ENCODE measurements at regions not wholly inside any gene's neighbourhood (a gene's known extent, or its start where the extent isn't known, plus 50 kb on each side); places are given as distances from the start of the nearest gene placed in this dataset.

DNA sequence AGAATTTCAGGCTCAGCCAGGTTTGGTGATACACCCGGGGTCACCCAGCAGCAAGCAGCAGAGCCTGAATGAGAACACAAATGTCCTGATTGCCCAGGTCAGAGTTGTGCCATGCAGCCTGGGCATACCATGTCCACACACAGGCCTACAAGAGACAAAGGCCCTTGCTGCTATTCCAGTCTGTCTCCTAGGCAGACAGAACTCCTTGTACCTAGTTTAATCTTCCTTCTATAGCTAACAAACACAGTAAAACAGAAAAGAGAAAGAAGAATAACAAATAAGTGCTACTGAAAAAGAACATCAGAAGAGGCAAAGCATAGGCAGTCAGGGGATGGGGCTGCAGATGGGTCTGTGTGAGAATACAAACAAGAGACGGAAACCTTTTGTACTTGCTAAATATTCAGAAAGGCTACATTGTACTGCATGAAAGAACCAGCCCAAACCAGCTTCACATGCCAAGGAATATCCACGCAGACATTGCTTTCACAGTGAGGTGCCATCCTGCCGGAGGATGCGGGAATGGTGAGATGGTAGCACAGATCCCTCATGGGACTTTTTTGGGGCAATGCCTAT lies 401.7 kb downstream of the OMA1 start:
- no peak for DNase-seq (ENCODE audit: low read depth in 2 of 2)

DNA sequence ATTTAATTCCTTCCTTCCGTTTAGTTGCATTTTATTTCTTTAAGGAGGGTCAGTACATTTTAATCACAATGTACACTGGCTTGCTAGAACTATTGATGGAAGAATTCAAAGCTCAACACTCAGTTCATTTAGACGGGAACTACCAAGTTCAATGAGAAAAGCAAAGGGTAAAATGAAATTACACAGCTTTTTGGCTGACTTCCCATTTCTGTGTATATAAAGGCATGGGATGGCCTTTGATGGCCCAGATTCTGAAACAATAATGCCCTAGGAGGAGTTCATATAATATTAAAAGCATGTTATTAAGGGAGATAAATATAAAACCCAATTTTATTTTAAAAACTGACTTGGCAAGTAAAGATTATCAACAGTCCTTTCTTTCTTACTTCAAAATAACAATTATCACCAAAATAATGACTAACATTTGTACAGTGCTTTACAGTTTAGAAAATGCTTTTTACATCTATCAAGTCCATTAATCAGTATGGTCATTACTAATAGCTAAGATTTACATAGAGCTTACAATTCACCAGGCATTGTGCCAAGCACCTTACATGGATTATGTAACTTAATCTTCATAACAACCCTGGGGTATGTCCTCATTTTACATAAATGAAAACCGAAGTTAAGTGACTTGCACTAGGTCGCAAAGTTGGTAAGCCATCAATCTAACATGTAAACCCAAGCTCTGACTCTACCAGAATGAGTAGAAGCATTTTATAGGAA lies 402.4 kb downstream of the OMA1 start:
- no peak for DNase-seq (ENCODE audit: low read depth in 2 of 2)

DNA sequence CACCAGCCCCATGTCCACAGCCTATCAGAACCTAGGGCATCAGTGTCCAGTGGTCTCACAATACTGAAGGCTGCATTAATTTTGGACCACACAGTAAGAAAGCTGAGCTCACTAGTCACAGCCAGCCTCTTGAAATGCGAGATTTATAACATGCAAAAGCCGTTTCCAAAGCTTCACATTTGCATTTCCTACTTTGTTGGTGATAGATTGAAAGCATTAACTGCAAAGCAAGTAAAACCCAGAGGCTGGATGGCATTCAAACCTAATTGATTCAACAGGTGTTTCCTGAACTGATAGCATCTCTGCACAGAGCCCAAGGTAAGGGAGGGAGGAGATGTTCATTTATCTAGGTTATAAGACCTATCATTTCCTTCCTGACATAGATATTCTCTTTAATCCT lies 410.1 kb downstream of the OMA1 start:
- DNase-seq (ENCODE audit: low read depth in 2 of 2): no peak

DNA sequence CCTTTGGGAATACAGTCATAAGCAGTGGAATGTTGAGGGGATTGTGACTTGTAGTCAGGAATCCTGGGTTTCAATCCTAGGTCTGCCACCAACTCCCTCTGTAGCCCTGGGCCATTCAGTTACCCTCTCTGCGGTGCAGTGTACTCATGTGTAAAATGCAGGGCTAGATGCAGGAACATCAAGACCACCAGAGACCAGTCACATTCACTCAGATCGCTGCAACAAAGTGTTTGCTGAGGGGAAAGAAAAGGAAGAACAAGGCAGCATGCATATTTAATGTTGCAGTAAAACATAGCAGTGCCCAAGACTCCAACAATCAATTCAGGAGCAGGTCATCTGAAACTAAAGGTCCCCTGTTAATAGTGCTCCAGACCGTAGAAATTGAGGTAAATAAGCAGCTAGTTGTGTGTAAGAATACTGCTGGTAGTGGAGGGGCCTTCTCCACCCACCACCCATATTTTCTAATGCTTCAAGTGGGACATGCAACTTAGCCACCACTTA lies 410.7 kb downstream of the OMA1 start:
- no peak for DNase-seq (ENCODE audit: low read depth in 2 of 2)

DNA sequence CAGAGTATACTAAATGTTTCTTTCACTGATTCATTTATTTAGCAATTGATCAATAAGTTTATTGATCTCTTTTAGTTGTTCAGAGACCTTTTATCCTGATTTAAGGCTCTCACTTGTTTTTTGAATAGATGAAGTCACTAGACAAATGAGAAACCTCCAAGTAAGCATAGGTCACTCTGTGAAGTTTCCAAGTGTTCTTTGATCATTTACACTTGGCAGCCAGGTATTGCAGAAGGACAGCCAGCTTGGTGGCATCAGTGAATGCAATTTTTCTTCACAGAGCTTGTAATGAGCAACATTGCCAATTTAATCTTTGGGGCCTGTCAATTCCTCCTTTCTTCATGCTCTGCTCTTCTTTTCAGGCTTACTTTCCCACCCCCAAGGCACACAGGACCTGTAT lies 413.0 kb downstream of the OMA1 start:
- no peak for DNase-seq (ENCODE audit: low read depth in 2 of 2)

DNA sequence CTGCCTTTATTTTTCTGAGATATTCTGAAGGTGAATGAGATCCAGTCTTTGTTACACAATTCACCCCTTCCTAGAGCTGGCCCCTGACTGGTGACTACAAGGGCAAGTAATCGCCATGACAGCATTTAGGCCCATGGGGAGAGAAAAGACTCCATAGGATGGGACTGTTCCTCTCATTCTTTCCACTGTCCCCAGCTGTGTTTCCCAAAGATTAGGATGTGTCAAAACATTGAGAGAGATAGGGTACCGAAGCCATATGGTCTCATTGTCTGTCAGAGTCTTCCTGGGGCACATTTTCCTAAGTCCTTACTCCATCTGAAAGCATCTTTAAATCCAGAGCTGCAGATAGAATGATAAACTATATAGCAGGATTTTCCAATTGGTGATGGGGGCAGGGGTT lies 423.5 kb downstream of the OMA1 start:
- no peak for DNase-seq (ENCODE audit: low read depth in 2 of 2)

DNA sequence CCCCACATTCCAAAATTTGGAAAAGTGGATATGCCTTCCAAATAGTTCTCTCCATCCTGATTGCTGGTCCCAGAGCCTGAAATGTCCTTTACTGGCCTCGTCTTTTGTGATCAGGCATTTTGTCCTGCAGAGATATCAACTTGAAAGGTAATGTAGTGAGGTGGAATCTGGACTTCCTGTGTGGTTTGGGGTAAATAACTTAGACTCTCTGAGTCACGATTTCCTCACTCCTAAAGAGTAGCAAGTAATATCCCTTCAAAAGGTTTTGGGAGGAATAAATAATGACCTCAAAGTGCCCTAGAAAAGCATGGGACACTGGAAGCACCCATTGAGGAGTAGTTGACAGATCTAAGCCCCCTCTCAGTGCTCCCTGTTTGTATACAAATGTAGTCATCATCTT lies 426.6 kb downstream of the OMA1 start:
- no peak for DNase-seq (ENCODE audit: low read depth in 2 of 2)

DNA sequence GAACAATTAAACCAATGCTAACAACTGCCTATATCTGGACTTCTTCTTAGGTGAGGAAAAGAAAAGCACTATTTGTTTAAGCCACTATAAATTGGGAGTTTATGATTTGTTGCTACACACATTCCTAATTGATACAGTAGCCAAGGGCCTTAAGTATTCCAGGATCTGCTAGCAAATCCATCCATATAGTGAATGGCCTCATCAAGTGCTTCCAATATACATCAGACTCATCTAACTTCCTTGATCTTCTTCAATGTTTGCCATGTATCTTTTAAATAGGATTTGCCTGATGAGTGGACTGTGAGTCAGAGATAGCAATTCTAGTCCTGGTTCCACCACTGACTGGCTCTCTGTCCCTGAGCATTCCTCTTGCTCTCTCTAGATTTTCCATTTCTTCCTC lies 430.2 kb downstream of the OMA1 start:
- no peak for DNase-seq (ENCODE audit: low read depth in 2 of 2)

DNA sequence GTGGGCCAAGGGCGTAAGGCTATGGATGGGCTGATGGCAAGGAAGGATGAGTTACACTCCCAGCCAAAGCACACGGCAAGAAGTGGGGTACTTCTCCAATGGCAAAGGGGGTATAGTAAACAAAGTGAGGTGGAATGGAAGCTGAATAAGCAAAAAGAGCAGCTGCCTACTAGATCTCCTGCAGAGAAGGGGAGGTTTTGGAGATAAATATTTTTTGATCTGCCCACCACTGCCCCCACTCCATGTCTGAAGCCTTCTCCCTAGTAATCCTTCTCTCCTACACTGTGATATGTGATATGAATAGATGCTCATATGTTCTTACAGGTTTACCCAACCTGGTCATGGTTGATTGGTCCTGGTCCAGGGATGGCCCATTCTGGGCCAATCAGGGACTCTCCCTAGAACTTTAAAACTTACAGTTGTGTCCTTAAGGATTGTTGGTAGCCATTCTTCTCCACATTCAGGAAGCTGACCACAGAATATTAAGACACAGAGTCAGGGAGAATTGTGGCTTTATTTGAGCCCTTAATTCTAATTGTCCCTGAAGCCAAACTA lies 436.8 kb downstream of the OMA1 start:
- DNase-seq (ENCODE audit: low read depth in 2 of 2): no peak

DNA sequence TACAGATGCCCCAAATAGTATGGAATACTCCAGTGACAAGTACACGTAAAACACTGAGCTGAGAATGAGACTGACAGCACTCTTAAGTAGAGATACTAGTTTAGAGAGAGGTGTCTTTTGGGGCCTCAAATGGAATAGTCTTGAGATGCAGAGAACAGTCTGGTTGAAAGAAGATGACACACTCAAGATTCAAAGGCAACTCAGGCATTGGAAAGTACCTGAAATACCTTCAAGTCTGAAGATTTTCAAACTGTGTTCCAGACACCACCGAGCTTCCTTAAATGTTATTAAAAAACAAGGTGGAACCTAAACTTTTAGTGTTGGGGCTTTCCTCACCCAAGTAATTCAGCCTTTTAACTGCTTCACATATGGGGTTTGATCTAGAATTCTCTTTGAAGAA lies 437.7 kb downstream of the OMA1 start:
- no peak for DNase-seq (ENCODE audit: low read depth in 2 of 2)

DNA sequence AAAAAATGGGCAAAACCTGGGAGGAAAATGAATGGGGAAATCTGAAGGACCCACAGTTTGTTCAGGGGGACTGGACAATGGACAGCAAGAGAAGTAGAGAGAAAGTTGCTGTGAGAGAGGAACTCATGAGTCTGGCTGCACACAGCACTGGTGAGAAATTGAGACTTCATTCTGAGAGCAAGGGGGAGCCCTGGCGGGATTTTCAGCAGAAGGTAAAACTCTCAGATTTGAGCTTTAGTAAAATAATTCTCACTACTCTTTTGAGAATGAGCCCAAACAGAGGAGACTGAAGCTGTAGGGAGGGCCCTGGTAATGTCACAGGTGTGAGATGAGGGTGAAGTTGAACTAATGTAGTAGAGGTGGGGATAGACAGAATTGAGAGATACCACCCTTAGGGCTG lies 438.6 kb downstream of the OMA1 start:
- DNase-seq (ENCODE audit: low read depth in 2 of 2): no peak

DNA sequence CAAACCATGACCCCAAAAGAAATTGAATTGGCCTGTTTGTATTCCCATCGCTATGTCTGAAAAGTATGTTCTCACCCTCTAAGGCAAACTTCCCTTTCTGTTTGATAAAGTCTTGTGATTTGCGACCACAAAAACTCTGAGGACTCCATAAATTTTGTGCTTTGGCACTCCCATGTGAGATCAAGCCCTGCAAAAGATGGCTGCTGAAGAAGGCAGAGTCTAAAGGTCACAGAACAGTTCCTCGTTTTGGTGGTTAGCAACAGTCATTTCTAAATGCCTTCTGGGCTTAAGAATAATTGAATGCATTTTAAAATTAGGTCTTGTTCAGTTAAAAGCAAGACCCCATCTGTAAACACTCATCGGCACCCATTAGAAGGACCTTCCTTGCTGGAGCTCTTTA lies 441.6 kb downstream of the OMA1 start:
- no peak for DNase-seq (ENCODE audit: low read depth in 2 of 2)

DNA sequence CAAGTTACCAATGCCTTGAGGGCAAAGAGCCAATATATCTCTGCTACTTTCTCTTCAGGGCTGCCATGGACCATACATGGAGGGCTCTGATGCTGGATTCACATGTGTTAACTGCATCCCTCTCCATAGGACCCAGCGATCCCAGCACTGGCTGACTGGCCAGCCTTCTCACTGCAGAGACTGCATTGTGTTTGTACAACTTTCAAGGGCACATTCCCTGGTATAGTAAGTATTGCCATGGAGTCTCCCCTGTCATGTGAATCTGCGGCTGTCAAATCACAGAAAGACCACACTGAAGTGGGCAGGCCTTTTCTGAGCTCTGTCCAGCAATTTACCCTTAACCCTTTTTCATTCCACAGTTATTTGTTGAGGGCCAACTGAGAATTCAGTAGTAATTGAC lies 449.8 kb downstream of the OMA1 start:
- no peak for DNase-seq (ENCODE audit: low read depth in 2 of 2)

DNA sequence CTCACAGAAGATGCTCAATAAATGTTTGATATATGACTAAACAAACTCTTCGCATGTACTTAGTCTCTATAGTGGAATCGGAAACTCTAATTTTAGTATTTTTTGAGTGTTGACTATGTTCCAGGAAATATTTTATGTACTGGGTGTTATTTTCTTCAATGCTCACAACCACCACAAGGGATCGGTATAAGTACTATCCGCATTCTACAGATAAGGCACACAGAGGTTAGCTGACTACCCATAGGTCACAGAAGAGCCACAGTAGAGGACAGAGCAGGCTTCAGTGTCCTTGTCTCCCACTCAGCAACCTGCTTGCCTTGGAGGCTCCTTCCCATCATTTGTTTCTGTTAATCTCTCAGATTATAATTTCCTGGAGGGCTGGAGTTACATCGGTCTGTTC lies 451.3 kb downstream of the OMA1 start:
- DNase-seq (ENCODE audit: low read depth in 2 of 2): no peak

DNA sequence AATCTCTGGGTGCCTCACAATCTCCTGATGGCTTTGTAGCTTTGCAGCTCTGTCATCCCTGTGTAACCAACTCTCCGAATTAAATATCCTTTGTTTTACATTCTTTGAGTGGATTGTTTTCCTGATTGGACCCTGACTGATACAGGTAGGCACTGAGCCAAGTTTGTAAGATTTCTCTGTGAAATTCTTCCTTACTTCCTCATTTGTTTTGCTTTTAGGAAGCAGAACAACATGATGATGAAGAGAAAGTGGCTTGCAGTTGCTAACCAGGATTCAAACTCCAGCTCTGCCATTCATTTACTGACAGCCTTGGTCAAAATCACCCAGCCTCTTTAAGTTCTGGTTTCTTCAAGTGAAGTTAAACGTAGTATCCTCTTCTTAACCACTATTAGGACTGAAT lies 452.3 kb downstream of the OMA1 start:
- DNase-seq (ENCODE audit: low read depth in 2 of 2): no peak

DNA sequence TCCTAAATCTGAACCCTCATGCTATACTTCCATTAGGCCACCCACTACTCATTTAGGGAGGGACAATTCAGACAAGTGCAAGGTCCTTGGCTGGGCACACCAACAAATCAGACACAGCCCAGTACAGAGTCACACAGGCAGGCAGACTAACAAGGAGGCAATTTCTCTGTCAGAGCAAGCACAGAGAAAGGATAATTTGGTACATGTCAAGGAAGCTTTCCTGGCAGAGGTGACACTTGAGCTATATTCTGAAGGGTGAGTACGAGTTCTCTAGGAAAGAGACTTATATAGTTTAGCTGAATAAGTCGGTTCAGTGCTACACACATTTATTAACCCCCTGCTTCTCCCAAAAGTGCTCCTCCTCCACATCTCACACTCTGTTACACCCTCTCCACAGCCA lies 455.9 kb downstream of the OMA1 start:
- DNase-seq (ENCODE audit: low read depth in 2 of 2): no peak

DNA sequence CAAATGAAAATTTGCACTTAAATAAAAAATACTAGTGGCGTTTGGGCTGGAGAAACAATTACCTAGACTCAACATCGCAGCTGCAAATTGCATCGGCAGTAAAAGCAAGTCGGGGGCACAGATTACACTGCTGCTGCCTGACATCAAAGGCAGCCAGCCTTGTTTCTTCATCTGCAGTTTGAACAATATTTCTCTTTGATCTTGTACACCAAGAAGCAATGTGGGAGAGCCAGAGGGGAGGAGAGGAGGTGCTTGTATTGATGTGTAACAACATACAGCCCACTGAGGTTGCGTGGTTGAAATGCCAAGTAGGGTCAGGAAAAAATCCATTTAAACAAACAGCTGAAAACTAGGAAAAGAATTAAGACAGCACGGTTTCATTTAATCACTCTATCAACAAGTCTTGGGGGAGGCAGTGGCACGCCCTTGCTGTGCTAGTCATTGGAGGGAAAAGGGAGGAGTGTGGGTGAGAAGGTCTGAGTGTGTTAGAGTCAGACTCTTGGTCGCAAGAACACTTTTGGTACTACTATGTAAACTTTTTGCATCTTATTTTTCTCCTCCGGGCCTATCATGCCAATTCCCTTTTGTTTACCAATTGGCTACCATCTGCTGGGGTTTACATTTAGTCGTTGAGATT lies 456.5 kb downstream of the OMA1 start:
- DNase-seq (ENCODE audit: low read depth in 2 of 2): no peak

DNA sequence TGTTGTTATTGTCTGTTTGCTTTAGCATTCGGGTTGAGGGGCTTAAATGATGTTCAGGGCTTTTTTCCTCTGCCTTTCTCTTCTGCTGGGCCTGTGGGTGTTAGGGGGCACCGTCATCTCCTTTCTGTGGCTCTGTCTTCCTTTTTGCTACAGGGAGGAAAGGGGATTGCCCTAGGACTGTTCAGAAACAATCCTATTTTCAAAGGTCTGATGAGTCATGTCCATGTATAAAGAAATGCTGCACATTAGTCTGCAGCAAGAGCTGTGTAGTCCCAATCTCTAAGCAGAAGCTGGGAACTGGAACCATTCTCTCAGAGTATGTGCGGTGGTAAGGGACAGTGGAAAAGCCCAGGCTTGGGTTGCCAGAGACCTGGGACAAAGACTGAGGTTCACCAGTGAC lies 462.3 kb downstream of the OMA1 start:
- DNase-seq (ENCODE audit: low read depth in 2 of 2): no peak

DNA sequence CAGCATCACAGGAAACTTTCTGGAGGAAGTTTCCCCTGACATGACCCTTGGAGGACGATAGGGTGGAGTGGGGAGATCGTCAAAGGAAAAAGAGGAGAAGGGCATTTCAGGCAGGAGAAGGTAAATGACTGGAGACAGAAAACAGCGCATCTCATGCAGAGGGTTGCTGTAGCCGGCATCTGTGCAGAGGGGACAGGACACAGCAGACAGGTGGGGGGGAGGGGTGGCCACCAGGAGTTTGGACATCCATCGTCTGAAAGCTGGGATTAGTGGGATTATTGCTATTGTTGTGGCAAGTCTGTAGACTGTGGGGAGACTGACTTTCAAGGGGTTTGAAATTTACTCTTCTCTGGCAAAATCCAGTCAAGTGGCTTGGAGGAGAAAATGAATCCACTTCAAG lies 463.9 kb downstream of the OMA1 start:
- no peak for DNase-seq (ENCODE audit: low read depth in 2 of 2)

DNA sequence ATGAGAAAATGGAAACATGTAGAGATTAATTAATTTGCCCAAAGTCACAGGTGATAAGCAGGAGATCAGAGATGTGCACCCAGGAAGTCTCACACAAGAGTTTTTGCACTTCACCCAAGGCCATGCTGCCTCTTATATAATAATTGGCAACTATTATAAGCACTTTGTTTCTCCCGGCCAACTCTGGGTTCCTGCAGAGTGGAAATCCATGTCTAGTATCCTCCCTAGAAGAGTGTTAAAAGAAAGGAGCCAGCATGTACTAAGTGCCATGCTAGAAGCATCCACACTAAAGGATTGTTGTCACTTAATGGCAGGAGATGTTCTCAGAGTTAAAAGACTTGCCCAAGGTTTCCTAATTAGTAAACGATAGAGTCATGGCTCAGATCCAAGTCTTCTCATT lies 470.3 kb downstream of the OMA1 start:
- no peak for DNase-seq (ENCODE audit: low read depth in 2 of 2)

DNA sequence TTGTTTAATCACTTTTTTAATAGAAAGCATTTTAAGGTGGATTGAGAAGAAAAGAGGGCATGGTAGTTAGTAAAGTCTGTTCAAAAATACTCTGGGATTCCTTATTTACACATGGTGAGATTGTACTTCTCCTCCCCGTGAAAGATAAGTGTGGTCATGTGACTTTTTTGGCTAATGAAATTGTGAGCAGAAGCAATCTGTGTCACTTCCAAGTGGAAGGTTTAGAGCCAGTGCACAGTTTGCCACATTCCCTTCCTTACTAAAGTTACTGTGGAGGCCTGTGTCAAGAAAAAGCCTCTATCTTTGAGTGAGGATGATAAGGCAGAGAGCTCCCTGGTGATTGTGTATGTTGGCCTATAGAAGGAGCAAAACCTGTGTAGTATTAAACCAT lies 471.3 kb downstream of the OMA1 start:
- no peak for DNase-seq (ENCODE audit: low read depth in 2 of 2)

DNA sequence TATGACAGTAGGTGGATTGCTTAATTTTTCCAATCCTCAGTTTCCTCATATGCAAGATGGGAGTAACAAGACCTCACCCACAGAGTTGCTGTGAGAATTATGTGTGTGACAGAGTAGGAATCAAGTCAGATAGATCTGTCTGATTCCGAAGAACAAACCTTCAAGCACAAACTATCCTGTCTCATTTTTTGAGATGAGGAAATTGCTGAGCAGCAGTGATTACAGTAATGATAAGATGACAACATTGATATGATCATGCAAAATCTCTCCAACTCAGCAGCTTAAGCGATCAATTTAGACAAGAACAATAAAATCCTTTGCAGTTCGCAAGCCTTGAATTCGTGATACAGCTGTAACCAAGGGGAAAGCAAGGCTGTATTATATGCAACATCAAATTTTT lies 474.1 kb downstream of the OMA1 start:
- no peak for DNase-seq (ENCODE audit: low read depth in 2 of 2)

DNA sequence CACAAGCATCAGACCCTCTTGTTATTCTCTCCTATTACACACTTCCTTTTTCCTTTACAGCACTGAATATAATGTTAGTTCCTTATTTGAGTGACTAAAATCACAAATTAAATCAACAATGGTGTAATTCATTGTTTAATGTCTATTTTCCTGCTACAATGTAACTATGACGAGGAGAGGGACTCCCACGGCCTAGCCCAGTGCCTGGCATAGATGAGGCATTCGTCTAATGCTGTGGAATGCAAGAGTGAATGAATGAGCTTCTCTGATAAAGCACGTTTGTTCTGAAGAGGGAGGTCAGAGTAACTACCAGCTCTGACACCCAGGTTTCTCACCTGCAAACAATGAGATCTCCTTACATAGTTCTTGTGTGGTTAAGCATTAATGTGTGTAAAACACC lies 479.4 kb downstream of the OMA1 start:
- no peak for DNase-seq (ENCODE audit: low read depth in 2 of 2)
